ENCODE measurements at regions not wholly inside any gene's neighbourhood (a gene's known extent, or its start where the extent isn't known, plus 50 kb on each side); places are given as distances from the start of the nearest gene placed in this dataset.

DNA sequence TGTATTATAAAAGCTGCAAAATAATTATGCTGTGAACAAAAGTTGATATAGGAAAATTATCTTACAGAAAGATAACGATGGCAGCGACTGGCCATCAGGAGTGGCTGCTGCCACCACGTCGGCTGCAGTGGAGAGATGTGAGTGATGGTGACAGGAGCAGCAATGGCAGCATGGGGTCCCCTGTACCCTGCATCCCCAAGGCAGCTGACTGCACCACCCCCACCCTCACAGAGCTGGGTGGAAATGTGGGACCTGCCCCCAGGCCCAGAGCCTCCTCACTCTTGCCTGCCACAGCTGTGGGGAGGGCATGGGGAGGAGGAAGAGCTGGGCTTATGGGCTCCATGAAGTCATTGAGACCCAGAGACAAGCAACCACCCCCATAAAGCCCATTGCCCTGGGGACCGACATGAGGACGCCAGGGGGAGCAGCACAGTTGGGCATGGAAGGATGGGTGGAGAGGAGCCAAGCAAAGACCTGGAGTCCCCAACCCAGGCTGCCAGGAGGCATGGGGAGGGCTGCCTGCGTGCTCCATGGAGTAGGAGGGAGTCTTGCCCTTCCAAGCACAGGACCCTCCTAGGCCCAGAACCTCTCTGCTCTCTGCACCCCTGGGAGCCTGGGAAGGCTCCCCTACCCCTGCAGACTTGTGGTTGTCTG, 1090.5 kb downstream of the PCDH18 start:
- TF ChIP-seq, protein P1, sequence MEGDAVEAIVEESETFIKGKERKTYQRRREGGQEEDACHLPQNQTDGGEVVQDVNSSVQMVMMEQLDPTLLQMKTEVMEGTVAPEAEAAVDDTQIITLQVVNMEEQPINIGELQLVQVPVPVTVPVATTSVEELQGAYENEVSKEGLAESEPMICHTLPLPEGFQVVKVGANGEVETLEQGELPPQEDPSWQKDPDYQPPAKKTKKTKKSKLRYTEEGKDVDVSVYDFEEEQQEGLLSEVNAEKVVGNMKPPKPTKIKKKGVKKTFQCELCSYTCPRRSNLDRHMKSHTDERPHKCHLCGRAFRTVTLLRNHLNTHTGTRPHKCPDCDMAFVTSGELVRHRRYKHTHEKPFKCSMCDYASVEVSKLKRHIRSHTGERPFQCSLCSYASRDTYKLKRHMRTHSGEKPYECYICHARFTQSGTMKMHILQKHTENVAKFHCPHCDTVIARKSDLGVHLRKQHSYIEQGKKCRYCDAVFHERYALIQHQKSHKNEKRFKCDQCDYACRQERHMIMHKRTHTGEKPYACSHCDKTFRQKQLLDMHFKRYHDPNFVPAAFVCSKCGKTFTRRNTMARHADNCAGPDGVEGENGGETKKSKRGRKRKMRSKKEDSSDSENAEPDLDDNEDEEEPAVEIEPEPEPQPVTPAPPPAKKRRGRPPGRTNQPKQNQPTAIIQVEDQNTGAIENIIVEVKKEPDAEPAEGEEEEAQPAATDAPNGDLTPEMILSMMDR (IDR thresholded peaks at IDR 0.05), result no peak
- TF ChIP-seq, protein P2, sequence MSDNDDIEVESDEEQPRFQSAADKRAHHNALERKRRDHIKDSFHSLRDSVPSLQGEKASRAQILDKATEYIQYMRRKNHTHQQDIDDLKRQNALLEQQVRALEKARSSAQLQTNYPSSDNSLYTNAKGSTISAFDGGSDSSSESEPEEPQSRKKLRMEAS (IDR thresholded peaks at IDR 0.05), result no peak
- TF ChIP-seq POLR2A (IDR thresholded peaks at IDR 0.05; ENCODE audit: low read length), result no peak
- TF ChIP-seq JUNB (IDR thresholded peaks at IDR 0.05), result no peak

All from A549 (cell line).